HepG2 (cell line): ENCODE measurements at regions not wholly inside any gene's neighbourhood (a gene's known extent, or its start where the extent isn't known, plus 50 kb on each side); places are given as distances from the start of the nearest gene placed in this dataset.

Experiments
- BORCS8-MEF2B ChIP-seq: sonication (generic); formaldehyde crosslinking; IDR thresholded peaks from 2 replicates; pipeline ENCODE4 v1.8.0; 2022; ENCODE audit warnings: mild to moderate bottlenecking, missing genetic modification reagents
- CHD2 ChIP-seq: IDR thresholded peaks from 2 replicates; pipeline ENCODE4 v1.6.1; 2011; ENCODE audit warnings: low read depth, low read length, improper control_type of control experiment
- CREM ChIP-seq, 2 experiments: sonication (generic) in 1 of 2; formaldehyde crosslinking in 1 of 2; IDR thresholded peaks; 2 replicates each; pipeline versions ENCODE4 v1.4.0 to v1.6.1; 2016 to 2020; ENCODE audit warnings: antibody characterized with exemption in 1 of 2, mild to moderate bottlenecking in 1 of 2, missing genetic modification reagents in 1 of 2
- EZH2 ChIP-seq: conservative IDR thresholded peaks from 2 replicates; pipeline ENCODE4 v1.6.1; 2012; ENCODE audit warnings: mild to moderate bottlenecking, low read depth, low read length, moderate library complexity
- RAD51 ChIP-seq: fragments of 450-650 bp; IDR thresholded peaks from 2 replicates; pipeline ENCODE4 v1.6.1; 2016; ENCODE audit warnings: borderline replicate concordance
- SKI ChIP-seq: fragments of 450-650 bp; IDR thresholded peaks from one replicate; pipeline ENCODE4 v1.6.1; 2018; ENCODE audit warnings: mild to moderate bottlenecking; ENCODE audit not compliant: partially characterized antibody
- SUZ12 ChIP-seq: fragments of 150-350 bp; IDR thresholded peaks from 2 replicates; pipeline ENCODE4 v1.6.1; 2014; ENCODE audit warnings: low read depth, low read length
- TOE1 ChIP-seq: sonication (generic); formaldehyde crosslinking; IDR thresholded peaks from 2 replicates; pipeline ENCODE4 v1.4.0; 2020; ENCODE audit warnings: mild to moderate bottlenecking, missing genetic modification reagents
- XBP1 ChIP-seq: sonication (generic); formaldehyde crosslinking; IDR thresholded peaks from 2 replicates; pipeline ENCODE4 v1.5.0; 2020; ENCODE audit warnings: missing genetic modification reagents
- ZMYM4 ChIP-seq: sonication (generic); formaldehyde crosslinking; IDR thresholded peaks from 2 replicates; pipeline ENCODE4 v1.8.1; 2023; ENCODE audit warnings: mild to moderate bottlenecking, missing genetic modification reagents
- ZNF451 ChIP-seq: sonication (generic); formaldehyde crosslinking; IDR thresholded peaks from 2 replicates; pipeline ENCODE4 v1.5.0; 2020; ENCODE audit warnings: mild to moderate bottlenecking, missing genetic modification reagents
- ZSCAN29 ChIP-seq: sonication (generic); formaldehyde crosslinking; conservative IDR thresholded peaks from 2 replicates; pipeline ENCODE4 v1.4.0; 2020; ENCODE audit warnings: mild to moderate bottlenecking, missing genetic modification reagents
- TF ChIP-seq, protein P1 (sequence below): sonication (generic); formaldehyde crosslinking; conservative IDR thresholded peaks from 2 replicates; pipeline ENCODE4 v1.4.0; 2020; ENCODE audit warnings: missing genetic modification reagents
- TF ChIP-seq, protein P2 (sequence below): IDR thresholded peaks from 2 replicates; pipeline ENCODE4 v1.6.1; 2012; ENCODE audit warnings: inconsistent platforms

DNA sequence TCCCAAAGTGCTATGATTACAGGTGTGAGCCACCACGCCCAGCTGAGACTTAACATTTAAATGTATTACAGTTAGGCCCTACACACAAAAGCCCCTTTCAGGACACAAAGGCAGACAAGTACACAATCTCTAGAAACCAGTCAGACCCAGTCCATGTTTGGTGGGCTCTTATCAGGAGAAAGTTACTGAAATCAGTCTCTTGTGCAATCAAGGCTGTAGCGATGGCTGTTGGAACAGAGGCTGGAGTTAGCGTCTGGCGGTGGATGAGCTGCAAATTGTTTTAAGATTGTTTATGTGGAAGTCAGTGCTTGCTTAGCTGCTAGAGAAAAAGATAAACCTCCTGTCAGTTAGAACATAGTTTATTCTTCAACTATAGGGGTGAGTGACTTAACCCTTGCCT, 89.5 kb upstream of the SNRPN start:
- TF ChIP-seq ZMYM4 (CRISPR knock-in tag), result no peak
- TF ChIP-seq, protein P1, sequence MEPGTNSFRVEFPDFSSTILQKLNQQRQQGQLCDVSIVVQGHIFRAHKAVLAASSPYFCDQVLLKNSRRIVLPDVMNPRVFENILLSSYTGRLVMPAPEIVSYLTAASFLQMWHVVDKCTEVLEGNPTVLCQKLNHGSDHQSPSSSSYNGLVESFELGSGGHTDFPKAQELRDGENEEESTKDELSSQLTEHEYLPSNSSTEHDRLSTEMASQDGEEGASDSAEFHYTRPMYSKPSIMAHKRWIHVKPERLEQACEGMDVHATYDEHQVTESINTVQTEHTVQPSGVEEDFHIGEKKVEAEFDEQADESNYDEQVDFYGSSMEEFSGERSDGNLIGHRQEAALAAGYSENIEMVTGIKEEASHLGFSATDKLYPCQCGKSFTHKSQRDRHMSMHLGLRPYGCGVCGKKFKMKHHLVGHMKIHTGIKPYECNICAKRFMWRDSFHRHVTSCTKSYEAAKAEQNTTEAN (CRISPR knock-in tag), result no peak
- TF ChIP-seq CREM (IDR thresholded peaks at IDR 0.05), result no peak
- no peak for TF ChIP-seq CREM (CRISPR knock-in tag; IDR thresholded peaks at IDR 0.05)
- no peak for TF ChIP-seq CHD2
- no peak for TF ChIP-seq XBP1 (CRISPR knock-in tag)
- no peak for TF ChIP-seq ZSCAN29 (CRISPR knock-in tag)
- TF ChIP-seq ZNF451 (CRISPR knock-in tag), result no peak
- TF ChIP-seq, protein P2, sequence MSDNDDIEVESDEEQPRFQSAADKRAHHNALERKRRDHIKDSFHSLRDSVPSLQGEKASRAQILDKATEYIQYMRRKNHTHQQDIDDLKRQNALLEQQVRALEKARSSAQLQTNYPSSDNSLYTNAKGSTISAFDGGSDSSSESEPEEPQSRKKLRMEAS, result no peak
- TF ChIP-seq SUZ12, result no peak
- TF ChIP-seq RAD51, result no peak
- no peak for TF ChIP-seq BORCS8-MEF2B
- no peak for TF ChIP-seq SKI
- TF ChIP-seq EZH2, result no peak
- no peak for TF ChIP-seq TOE1 (CRISPR knock-in tag)
